Glomerular visceral epithelial cell (primary cell): ENCODE measurements at regions not wholly inside any gene's neighbourhood (a gene's known extent, or its start where the extent isn't known, plus 50 kb on each side); places are given as distances from the start of the nearest gene placed in this dataset.
"Not testable (repeated sequence)": the region's sequence is repeated elsewhere in the genome, so short reads cannot be mapped to it uniquely, and the experiment has no call there.

Source experiments
- DNase-seq: peaks from one replicate; pipeline ENCODE4 v3.0.0-alpha.2; 2016; ENCODE audit errors: extremely low spot score

GRCh38 chr14:59116984-59117415 lies 71.5 kb upstream of the DAAM1 start:
- DNase-seq, result no peak

- DNase-seq, result no peak
Measured at GRCh38 chr14:59117754-59118528, 70.5 kb upstream of the DAAM1 start.

GRCh38 chr14:59120921-59121320 lies 67.5 kb upstream of the DAAM1 start:
- DNase-seq, result no peak

GRCh38 chr14:59123531-59123930 lies 64.9 kb upstream of the DAAM1 start:
- DNase-seq, result no peak

GRCh38 chr14:59123975-59124374 lies 64.5 kb upstream of the DAAM1 start:
- DNase-seq, result peak; percentile 24

- no peak for DNase-seq
Measured at GRCh38 chr14:59125156-59125555, 63.3 kb upstream of the DAAM1 start.

GRCh38 chr14:59126714-59127436 lies 61.6 kb upstream of the DAAM1 start:
- peak; percentile 67 for DNase-seq

- DNase-seq, result no peak
Measured at GRCh38 chr14:59127437-59127732, 61.1 kb upstream of the DAAM1 start.

GRCh38 chr14:59130462-59130861 lies 58.0 kb upstream of the DAAM1 start:
- DNase-seq, result no peak

GRCh38 chr14:59131938-59132795 lies 56.3 kb upstream of the DAAM1 start:
- DNase-seq, result no peak

- DNase-seq, result no peak
Measured at GRCh38 chr14:59132796-59133494, 55.5 kb upstream of the DAAM1 start.

- DNase-seq, result no peak
Measured at GRCh38 chr14:59133709-59134108, 54.8 kb upstream of the DAAM1 start.

GRCh38 chr14:59134307-59134706 lies 54.2 kb upstream of the DAAM1 start:
- DNase-seq, result no peak

GRCh38 chr14:59137256-59137655 lies 51.2 kb upstream of the DAAM1 start:
- no peak for DNase-seq

- DNase-seq, result not testable (repeated sequence)
Measured at GRCh38 chr14:59138576-59138975, 49.9 kb upstream of the DAAM1 start.
